OCI-LY1 (cell line): ENCODE measurements at regions not wholly inside any gene's neighbourhood (a gene's known extent, or its start where the extent isn't known, plus 50 kb on each side); places are given as distances from the start of the nearest gene placed in this dataset.

Source experiments
- CTCF ChIP-seq: fragments of 200-600 bp; sonication (generic), shearing (Covaris generic); IDR thresholded peaks from 2 replicates; pipeline ENCODE4 v1.5.1; 2017; ENCODE audit warnings: mild to moderate bottlenecking, antibody characterized with exemption, low read length, moderate library complexity, mixed read lengths
- EZH2 ChIP-seq: fragments of 200-600 bp; sonication (generic), shearing (Covaris generic); IDR thresholded peaks from 2 replicates; pipeline ENCODE4 v1.8.0; 2017; ENCODE audit warnings: borderline replicate concordance, mixed run types, mild to moderate bottlenecking, antibody characterized with exemption, low read length, moderate library complexity, mixed read lengths

GRCh38 chr5:116370886-116371285 is 203.7 kb downstream of the SEMA6A start:
- no peak for TF ChIP-seq CTCF
- TF ChIP-seq EZH2, result no peak
